Neuron (in vitro differentiated cells): ENCODE measurements at regions not wholly inside any gene's neighbourhood (a gene's known extent, or its start where the extent isn't known, plus 50 kb on each side); places are given as distances from the start of the nearest gene placed in this dataset.

Experiments used
- H2AFZ ChIP-seq: one replicate; pipeline ENCODE4 v1.6.1; 2013; ENCODE audit warnings: low read depth, mild to moderate bottlenecking, inconsistent platforms, low read length, moderate library complexity
- H3K27me3 ChIP-seq: one replicate; pipeline ENCODE4 v1.6.1; 2013; ENCODE audit warnings: low read length; ENCODE audit not compliant: insufficient read depth
- H3K36me3 ChIP-seq: one replicate; pipeline ENCODE4 v1.6.1; 2013; ENCODE audit warnings: low read length; ENCODE audit not compliant: insufficient read depth
- H3K4me1 ChIP-seq: one replicate; pipeline ENCODE4 v1.6.1; 2013; ENCODE audit warnings: low read length; ENCODE audit not compliant: insufficient read depth
- H3K4me3 ChIP-seq: 2 replicates; pipeline ENCODE4 v1.5.1; 2013; ENCODE audit warnings: mild to moderate bottlenecking, low read length, moderate library complexity
- H3K9me3 ChIP-seq: one replicate; pipeline ENCODE4 v1.6.1; 2013; ENCODE audit warnings: low read length

GRCh38 chr18:30361864-30362540 is 680.5 kb downstream of the DSC3 start:
- H3K4me1 ChIP-seq = no peaks in the 10 kb centered on the region
- no peak overlapping the region for H3K4me3 ChIP-seq
- H3K27me3 ChIP-seq = no peaks in the 10 kb centered on the region
- no peaks in the 10 kb centered on the region for H3K36me3 ChIP-seq
- H3K9me3 ChIP-seq = no peaks in the 10 kb centered on the region
- no peak overlapping the region for H2AFZ ChIP-seq

DNA sequence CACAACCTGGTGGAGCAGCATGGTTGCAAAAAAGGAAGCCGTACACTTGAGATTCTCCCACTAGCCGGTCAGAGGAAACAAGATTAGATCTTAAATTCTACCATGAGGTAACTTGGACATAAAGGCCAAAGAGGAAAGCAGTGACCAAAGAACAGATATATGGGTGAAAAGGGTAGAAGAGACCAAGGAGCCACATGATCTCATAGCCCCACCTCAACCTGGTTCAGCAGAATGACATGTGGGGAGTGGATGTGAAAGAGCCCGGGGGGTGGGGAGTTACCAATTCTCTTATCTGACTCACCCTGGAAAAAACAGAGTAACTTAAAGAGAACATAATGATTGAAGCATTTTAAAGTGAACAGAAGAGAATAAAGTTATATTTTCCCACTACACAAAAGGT is 683.0 kb downstream of the DSC3 start:
- H2AFZ ChIP-seq = no peak overlapping the region

DNA sequence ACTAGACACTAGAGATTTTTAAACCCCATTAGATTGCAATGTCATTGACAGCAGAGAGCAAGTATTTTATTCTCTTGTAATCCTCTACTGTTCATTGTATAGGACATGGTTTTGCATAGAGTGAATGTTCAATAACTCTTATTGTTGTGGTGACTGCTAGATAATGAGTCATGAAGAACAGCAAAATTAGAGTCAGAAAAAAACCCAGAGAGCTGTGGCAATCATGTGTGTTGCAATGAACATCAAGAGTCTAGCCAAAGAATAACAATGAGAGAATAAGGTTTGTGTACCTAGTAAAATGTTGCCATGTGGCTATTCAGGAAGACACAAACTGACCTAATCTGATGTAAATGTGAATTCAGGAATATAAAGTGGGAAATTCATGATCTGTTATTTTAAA is 684.0 kb downstream of the DSC3 start:
- Histone ChIP-seq H3K9me3 (no peaks in the 10 kb centered on the region), H3K27me3 (no peaks in the 10 kb centered on the region), H3K36me3 (no peaks in the 10 kb centered on the region), H3K4me3 (no peak overlapping the region), H3K4me1 (no peaks in the 10 kb centered on the region), H2AFZ (no peak overlapping the region)

More for the DNA sequence above, 683.0 kb downstream of the DSC3 start:
- Histone ChIP-seq H3K4me3 (no peak overlapping the region), H3K4me1 (no peaks in the 10 kb centered on the region), H3K27me3 (no peaks in the 10 kb centered on the region), H3K36me3 (no peaks in the 10 kb centered on the region), H3K9me3 (no peaks in the 10 kb centered on the region)

GRCh38 chr18:30352551-30353168 is 689.9 kb downstream of the DSC3 start:
- Histone ChIP-seq H3K36me3 (no peaks in the 10 kb centered on the region), H3K27me3 (no peaks in the 10 kb centered on the region), H3K4me1 (no peaks in the 10 kb centered on the region), H3K9me3 (no peaks in the 10 kb centered on the region), H3K4me3 (no peak overlapping the region), H2AFZ (no peak overlapping the region)

- H3K9me3 ChIP-seq = no peaks in the 10 kb centered on the region
- no peaks in the 10 kb centered on the region for H3K27me3 ChIP-seq
- no peaks in the 10 kb centered on the region for H3K4me1 ChIP-seq
- no peaks in the 10 kb centered on the region for H3K36me3 ChIP-seq
- H2AFZ ChIP-seq = no peak overlapping the region
- H3K4me3 ChIP-seq = no peak overlapping the region
These were observed 692.3 kb downstream of the DSC3 start for GRCh38 chr18:30350263-30350662.

GRCh38 chr18:30343090-30343489 is 699.5 kb downstream of the DSC3 start:
- no peaks in the 10 kb centered on the region for H3K9me3 ChIP-seq
- H3K36me3 ChIP-seq = no peaks in the 10 kb centered on the region
- no peaks in the 10 kb centered on the region for H3K27me3 ChIP-seq
- H3K4me3 ChIP-seq = no peak overlapping the region
- H3K4me1 ChIP-seq = no peaks in the 10 kb centered on the region
- H2AFZ ChIP-seq = no peak overlapping the region

DNA sequence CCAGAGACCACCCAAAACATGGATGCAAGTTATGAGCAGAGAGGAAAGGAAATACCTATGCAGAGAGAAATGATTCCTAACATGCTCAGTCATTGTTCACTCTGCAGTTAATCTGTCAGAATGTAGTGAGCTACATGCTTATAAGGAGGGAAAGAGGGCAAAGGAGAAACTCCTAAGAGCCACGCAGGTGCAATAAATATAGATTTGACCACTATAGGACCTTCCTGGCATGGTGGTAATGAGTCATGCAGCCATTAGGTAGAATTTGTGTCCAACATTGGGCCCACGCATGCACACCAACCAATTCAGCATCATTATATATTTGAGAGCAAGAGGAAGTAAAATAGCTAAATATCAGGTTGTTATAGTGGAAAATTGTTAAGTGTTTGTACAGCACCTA is 699.9 kb downstream of the DSC3 start:
- Histone ChIP-seq H3K27me3 (no peaks in the 10 kb centered on the region), H3K4me1 (no peaks in the 10 kb centered on the region), H3K4me3 (no peak overlapping the region), H3K9me3 (no peaks in the 10 kb centered on the region), H3K36me3 (no peaks in the 10 kb centered on the region), H2AFZ (no peak overlapping the region)

- Histone ChIP-seq H3K4me1 (no peaks in the 10 kb centered on the region), H3K27me3 (no peaks in the 10 kb centered on the region), H3K36me3 (no peaks in the 10 kb centered on the region), H3K9me3 (no peaks in the 10 kb centered on the region), H2AFZ (no peak overlapping the region), H3K4me3 (no peak overlapping the region)
These were observed 707.8 kb downstream of the DSC3 start for GRCh38 chr18:30334781-30335180.

- Histone ChIP-seq H3K4me1 (no peaks in the 10 kb centered on the region), H3K4me3 (no peak overlapping the region), H3K9me3 (no peaks in the 10 kb centered on the region), H3K27me3 (no peaks in the 10 kb centered on the region), H2AFZ (no peak overlapping the region), H3K36me3 (no peaks in the 10 kb centered on the region)
These were observed 709.2 kb downstream of the DSC3 start for GRCh38 chr18:30333310-30333709.

DNA sequence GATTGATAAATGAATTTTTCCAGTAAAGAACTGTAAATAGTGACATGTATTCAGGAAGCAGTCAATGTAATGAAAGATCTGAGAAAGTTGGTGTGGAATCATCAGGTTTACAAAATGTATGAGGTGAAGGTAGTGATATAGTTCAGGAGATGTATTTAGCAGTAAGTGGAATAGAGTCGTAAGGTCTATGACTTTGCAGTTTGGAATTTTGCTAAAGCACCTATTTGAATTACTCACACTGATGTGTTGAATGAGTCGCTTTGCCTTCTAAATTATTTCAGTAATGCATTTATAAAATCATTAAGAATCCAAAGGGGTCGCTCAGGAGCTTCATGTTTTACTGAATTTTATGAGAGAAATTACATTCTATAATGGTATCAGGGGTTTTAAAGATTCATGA is 713.7 kb downstream of the DSC3 start:
- Histone ChIP-seq H3K4me3 (no peak overlapping the region), H3K36me3 (no peaks in the 10 kb centered on the region), H2AFZ (no peak overlapping the region), H3K4me1 (no peaks in the 10 kb centered on the region), H3K27me3 (no peaks in the 10 kb centered on the region), H3K9me3 (no peaks in the 10 kb centered on the region)

GRCh38 chr18:30302181-30302580 is 740.4 kb downstream of the DSC3 start:
- Histone ChIP-seq H3K4me1 (no peaks in the 10 kb centered on the region), H3K27me3 (no peaks in the 10 kb centered on the region), H3K36me3 (no peaks in the 10 kb centered on the region), H3K9me3 (no peaks in the 10 kb centered on the region), H3K4me3 (no peak overlapping the region), H2AFZ (no peak overlapping the region)

GRCh38 chr18:30298769-30299168 is 743.8 kb downstream of the DSC3 start:
- Histone ChIP-seq H3K36me3 (no peaks in the 10 kb centered on the region), H3K9me3 (no peaks in the 10 kb centered on the region), H3K27me3 (no peaks in the 10 kb centered on the region), H2AFZ (no peak overlapping the region), H3K4me3 (no peak overlapping the region), H3K4me1 (no peaks in the 10 kb centered on the region)

- H2AFZ ChIP-seq = no peak overlapping the region
- H3K36me3 ChIP-seq = no peaks in the 10 kb centered on the region
- H3K9me3 ChIP-seq = no peaks in the 10 kb centered on the region
- no peak overlapping the region for H3K4me3 ChIP-seq
- no peaks in the 10 kb centered on the region for H3K27me3 ChIP-seq
- no peaks in the 10 kb centered on the region for H3K4me1 ChIP-seq
These were observed 753.7 kb downstream of the DSC3 start for GRCh38 chr18:30288662-30289414.
